ENCODE measurements at regions not wholly inside any gene's neighbourhood (a gene's known extent, or its start where the extent isn't known, plus 50 kb on each side); places are given as distances from the start of the nearest gene placed in this dataset.

DNA sequence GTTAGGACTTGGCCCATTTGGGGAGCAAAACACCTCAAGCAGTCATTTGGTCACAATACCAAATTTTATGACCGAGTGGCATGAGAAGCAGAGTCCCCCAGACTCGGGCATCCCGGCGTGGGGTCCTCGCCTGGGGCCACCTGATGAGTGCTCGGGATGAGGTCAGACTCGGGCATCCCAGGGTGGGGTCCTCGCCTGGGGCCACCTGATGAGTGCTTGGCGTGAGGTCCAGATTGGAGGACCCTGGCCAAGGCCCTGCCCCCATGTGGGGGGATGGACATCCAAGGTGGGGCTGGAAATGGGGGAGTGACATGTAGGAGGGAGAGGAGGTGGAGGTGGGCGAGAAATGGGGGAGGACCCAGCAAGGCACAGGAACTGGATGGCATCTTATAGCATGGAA lies 56.1 kb upstream of the CST7 start:
- TF ChIP-seq EZH2phosphoT487 (IDR thresholded peaks at IDR 0.05; ENCODE audit: borderline replicate concordance, low read length) (no peak), CTCF (IDR thresholded peaks at IDR 0.05; ENCODE audit: low read depth, low read length, poor library complexity, severe bottlenecking) (no peak)

All from DOHH2 (cell line).